RWPE1 (cell line): ENCODE measurements at regions not wholly inside any gene's neighbourhood (a gene's known extent, or its start where the extent isn't known, plus 50 kb on each side); places are given as distances from the start of the nearest gene placed in this dataset.
"Not testable (repeated sequence)": the region's sequence is repeated elsewhere in the genome, so short reads cannot be mapped to it uniquely, and the experiment has no call there.

Experiments used
- CTCF ChIA-PET: fragments of 350-600 bp; sonication (Branson Sonifier 250); formaldehyde crosslinking; extraction: SDS; loops from one replicate; lab custom pipeline; 2021; lab: Yijun Ruan, JAX
- POLR2A ChIA-PET: fragments of 400-600 bp; formaldehyde crosslinking; extraction: SDS; loops from one replicate; lab custom pipeline; 2020; ENCODE audit warnings: antibody characterized with exemption; ENCODE audit not compliant: low non-redundant PET; lab: Yijun Ruan, JAX
- DNase-seq: peaks from one replicate; pipeline ENCODE4 v3.0.0; 2012; ENCODE audit warnings: low spot score
- H3K27ac ChIP-seq: fragments of 450-650 bp; 2 replicates; pipeline ENCODE4 v1.5.1; 2017
- CTCF ChIP-seq: fragments of 450-650 bp; conservative IDR thresholded peaks from 2 replicates; pipeline ENCODE4 v1.5.1; 2017; ENCODE audit warnings: low read depth, mild to moderate bottlenecking

GRCh38 chr4:146104541-146104940 lies 71.0 kb upstream of the LSM6 start:
- DNase-seq: no peak
- POLR2A ChIA-PET: no interaction called here
- no peak for TF ChIP-seq CTCF
- CTCF ChIA-PET: no interaction called here
- no peak overlapping the region for H3K27ac ChIP-seq

GRCh38 chr4:146104052-146104451 lies 71.5 kb upstream of the LSM6 start:
- H3K27ac ChIP-seq, DNase-seq, CTCF ChIA-PET, POLR2A ChIA-PET: not testable (repeated sequence)

- ChIA-PET CTCF (no interaction called here), POLR2A (no interaction called here)
- H3K27ac ChIP-seq: no peak overlapping the region
- no peak for TF ChIP-seq CTCF
- no peak for DNase-seq
Measured at GRCh38 chr4:146099585-146099984, 75.9 kb upstream of the LSM6 start.

GRCh38 chr4:146098978-146099377 lies 76.5 kb upstream of the LSM6 start:
- ChIA-PET POLR2A (no interaction called here), CTCF (no interaction called here)
- no peak for TF ChIP-seq CTCF
- DNase-seq: no peak
- H3K27ac ChIP-seq: no peak overlapping the region

- H3K27ac ChIP-seq: no peak overlapping the region
- POLR2A ChIA-PET: no interaction called here
- TF ChIP-seq CTCF: no peak
- CTCF ChIA-PET: no interaction called here
- DNase-seq: no peak
Measured at GRCh38 chr4:146098397-146098796, 77.1 kb upstream of the LSM6 start.

GRCh38 chr4:146096371-146096770 lies 79.1 kb upstream of the LSM6 start:
- TF ChIP-seq CTCF: no peak
- no peak for DNase-seq
- no peak overlapping the region for H3K27ac ChIP-seq
- POLR2A ChIA-PET: no interaction called here
- CTCF ChIA-PET: no interaction called here

GRCh38 chr4:146095860-146096259 lies 79.7 kb upstream of the LSM6 start:
- CTCF ChIA-PET: interaction anchor here (0.5 to 1.1 kb wide), 4 partner anchors 11 to 243 kb away, joined by 4 to 6 read pairs (median 6); no protein-coding TSS in a partner anchor
- POLR2A ChIA-PET: no interaction called here
- no peak for TF ChIP-seq CTCF
- no peak for DNase-seq
- no peak overlapping the region for H3K27ac ChIP-seq
